ENCODE measurements at regions not wholly inside any gene's neighbourhood (a gene's known extent, or its start where the extent isn't known, plus 50 kb on each side); places are given as distances from the start of the nearest gene placed in this dataset.
"Not testable (repeated sequence)": the region's sequence is repeated elsewhere in the genome, so short reads cannot be mapped to it uniquely, and the experiment has no call there.

- DNase-seq = no peak
Observed at GRCh38 chr16:82293671-82294070, 123.6 kb upstream of the MPHOSPH6 start.

- no peak for DNase-seq
Observed at GRCh38 chr16:82287937-82288336, 117.9 kb upstream of the MPHOSPH6 start.

GRCh38 chr16:82282662-82283061 is 112.6 kb upstream of the MPHOSPH6 start:
- no peak for DNase-seq

- no peak for DNase-seq
Observed at GRCh38 chr16:82281544-82281943, 111.5 kb upstream of the MPHOSPH6 start.

GRCh38 chr16:82280867-82281266 is 110.8 kb upstream of the MPHOSPH6 start:
- no peak for DNase-seq

- not testable (repeated sequence) for DNase-seq
Observed at GRCh38 chr16:82275349-82275748, 105.3 kb upstream of the MPHOSPH6 start.

- DNase-seq = no peak
Observed at GRCh38 chr16:82271636-82272035, 101.6 kb upstream of the MPHOSPH6 start.

GRCh38 chr16:82267675-82268074 is 97.7 kb upstream of the MPHOSPH6 start:
- DNase-seq = not testable (repeated sequence)

- no peak for DNase-seq
Observed at GRCh38 chr16:82265809-82266208, 95.8 kb upstream of the MPHOSPH6 start.

- no peak for DNase-seq
Observed at GRCh38 chr16:82264756-82265155, 94.7 kb upstream of the MPHOSPH6 start.

- peak; percentile 69 for DNase-seq
Observed at GRCh38 chr16:82263521-82264143, 93.6 kb upstream of the MPHOSPH6 start.

GRCh38 chr16:82262244-82262643 is 92.2 kb upstream of the MPHOSPH6 start:
- no peak for DNase-seq

- DNase-seq = no peak
Observed at GRCh38 chr16:82260212-82260795, 90.3 kb upstream of the MPHOSPH6 start.

GRCh38 chr16:82259731-82260130 is 89.7 kb upstream of the MPHOSPH6 start:
- DNase-seq = no peak

GRCh38 chr16:82257990-82258389 is 88.0 kb upstream of the MPHOSPH6 start:
- no peak for DNase-seq

GRCh38 chr16:82252582-82252981 is 82.6 kb upstream of the MPHOSPH6 start:
- DNase-seq = no peak

- no peak for DNase-seq
Observed at GRCh38 chr16:82248677-82249076, 78.7 kb upstream of the MPHOSPH6 start.

GRCh38 chr16:82248012-82248656 is 78.1 kb upstream of the MPHOSPH6 start:
- DNase-seq = no peak

- DNase-seq = no peak
Observed at GRCh38 chr16:82242201-82242600, 72.2 kb upstream of the MPHOSPH6 start.

GRCh38 chr16:82241469-82242052 is 71.5 kb upstream of the MPHOSPH6 start:
- DNase-seq = no peak

GRCh38 chr16:82240111-82240510 is 70.1 kb upstream of the MPHOSPH6 start:
- no peak for DNase-seq

GRCh38 chr16:82236875-82237274 is 66.9 kb upstream of the MPHOSPH6 start:
- no peak for DNase-seq

- DNase-seq = no peak
Observed at GRCh38 chr16:82236415-82236814, 66.4 kb upstream of the MPHOSPH6 start.

- DNase-seq = no peak
Observed at GRCh38 chr16:82232806-82233205, 62.8 kb upstream of the MPHOSPH6 start.

All from NCI-H1092 (cell line).